IPS DF 19.7 (cell line): ENCODE measurements at regions not wholly inside any gene's neighbourhood (a gene's known extent, or its start where the extent isn't known, plus 50 kb on each side); places are given as distances from the start of the nearest gene placed in this dataset.
"Not testable (repeated sequence)": the region's sequence is repeated elsewhere in the genome, so short reads cannot be mapped to it uniquely, and the experiment has no call there.

Source experiments
- DNase-seq: peaks from one replicate; pipeline ENCODE4 v3.0.0-alpha.2; 2013; ENCODE audit warnings: low read depth, low spot score

- DNase-seq, result no peak
Observed at GRCh38 chr5:167255926-167256325, 1035.5 kb upstream of the WWC1 start.

GRCh38 chr5:167259806-167260205 lies 1031.6 kb upstream of the WWC1 start:
- no peak for DNase-seq

- peak; percentile 33 for DNase-seq
Observed at GRCh38 chr5:167261309-167262100, 1029.9 kb upstream of the WWC1 start.

DNA sequence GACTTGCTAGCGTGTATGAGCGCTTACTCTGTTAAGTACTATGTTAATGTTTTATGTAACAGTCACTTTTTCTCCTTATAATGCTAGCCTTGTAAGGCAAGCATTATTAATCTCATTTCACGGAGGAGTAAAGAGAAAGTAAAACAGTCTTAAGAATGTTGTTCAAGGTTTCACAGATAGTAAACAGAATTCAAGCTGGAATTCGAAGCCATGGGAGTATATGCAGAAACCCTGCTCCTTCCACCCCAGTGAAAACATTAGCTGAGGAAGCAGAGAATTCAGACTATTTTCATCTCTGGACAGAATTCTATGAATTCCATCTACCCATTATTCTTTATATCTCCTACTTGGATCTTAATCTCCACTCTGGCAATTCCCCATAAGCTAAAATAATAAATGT lies 1028.3 kb upstream of the WWC1 start:
- no peak for DNase-seq

GRCh38 chr5:167264348-167264747 lies 1027.1 kb upstream of the WWC1 start:
- DNase-seq, result no peak

DNA sequence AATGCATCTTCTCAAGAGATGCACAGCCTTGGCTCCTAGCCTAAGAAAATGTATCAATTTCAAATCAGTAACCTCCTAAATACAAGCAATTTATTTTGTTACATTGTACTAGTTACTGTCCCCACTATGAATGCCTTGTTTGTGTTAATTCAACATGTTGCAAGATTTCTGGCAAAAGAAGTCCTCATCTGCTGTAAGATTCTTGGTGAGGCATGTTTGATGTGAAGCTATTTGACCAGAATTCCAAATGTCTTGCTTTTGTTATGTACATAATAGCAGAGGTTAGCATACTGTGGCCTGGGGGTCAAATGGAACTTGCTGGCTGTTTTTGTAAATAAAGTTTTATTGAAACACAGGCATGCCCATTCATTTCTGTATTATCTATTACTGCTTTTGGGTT lies 1023.1 kb upstream of the WWC1 start:
- DNase-seq, result no peak

- no peak for DNase-seq
Observed at GRCh38 chr5:167269146-167269545, 1022.3 kb upstream of the WWC1 start.

- no peak for DNase-seq
Observed at GRCh38 chr5:167271081-167271480, 1020.4 kb upstream of the WWC1 start.

- DNase-seq, result no peak
Observed at GRCh38 chr5:167271511-167271910, 1019.9 kb upstream of the WWC1 start.

DNA sequence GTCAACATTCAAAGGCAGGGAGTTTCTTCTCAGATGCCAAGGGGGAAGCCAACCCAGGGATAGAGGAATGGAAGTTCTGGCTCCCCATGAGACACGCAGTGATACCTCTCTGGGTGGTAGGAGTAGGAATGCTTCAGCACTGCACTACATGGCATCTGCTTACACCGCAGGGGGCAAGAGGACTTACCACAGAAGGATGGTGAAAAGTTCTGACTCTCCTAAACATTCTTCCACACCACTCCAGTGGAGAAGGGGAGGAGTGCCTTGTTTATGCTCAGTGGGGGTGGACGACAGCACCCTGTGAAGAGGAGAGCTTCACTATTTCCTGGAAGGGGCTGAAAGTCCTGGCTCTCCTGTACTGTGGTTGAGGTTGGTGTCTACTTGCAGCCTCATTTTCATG lies 1011.3 kb upstream of the WWC1 start:
- no peak for DNase-seq

GRCh38 chr5:167281925-167282324 lies 1009.5 kb upstream of the WWC1 start:
- DNase-seq, result no peak

- DNase-seq, result no peak
Observed at GRCh38 chr5:167283691-167284090, 1007.8 kb upstream of the WWC1 start.

DNA sequence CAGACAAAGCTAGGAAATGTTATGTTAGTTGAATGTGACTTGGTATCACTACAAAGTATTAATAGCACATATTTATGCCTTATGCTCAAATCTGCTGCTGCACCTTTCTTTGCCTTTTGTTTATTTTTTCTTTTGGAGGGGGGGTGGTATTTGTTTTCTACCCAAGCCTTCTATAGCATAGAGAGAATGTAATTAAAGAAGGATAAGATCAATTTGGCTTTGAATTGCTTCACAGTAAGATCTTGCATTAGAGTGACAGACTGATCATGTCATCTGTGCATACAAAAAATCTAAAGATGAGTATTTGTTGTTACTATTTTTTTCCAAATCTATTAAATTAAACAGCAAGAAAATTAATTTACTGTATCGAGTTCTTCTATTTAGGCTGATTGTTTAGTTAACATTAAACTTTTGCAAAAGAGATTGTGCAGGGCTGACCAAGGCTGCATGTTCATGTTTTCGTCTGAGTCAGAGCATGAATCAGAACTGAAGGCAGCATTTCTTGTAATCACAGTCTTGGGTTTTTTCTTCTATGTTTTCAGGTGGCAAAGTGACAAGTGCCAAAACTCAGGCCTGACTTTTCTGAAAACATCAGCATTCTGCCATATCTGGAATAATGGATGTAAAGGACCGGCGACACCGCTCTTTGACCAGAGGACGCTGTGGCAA lies 1007.1 kb upstream of the WWC1 start:
- no peak for DNase-seq

DNA sequence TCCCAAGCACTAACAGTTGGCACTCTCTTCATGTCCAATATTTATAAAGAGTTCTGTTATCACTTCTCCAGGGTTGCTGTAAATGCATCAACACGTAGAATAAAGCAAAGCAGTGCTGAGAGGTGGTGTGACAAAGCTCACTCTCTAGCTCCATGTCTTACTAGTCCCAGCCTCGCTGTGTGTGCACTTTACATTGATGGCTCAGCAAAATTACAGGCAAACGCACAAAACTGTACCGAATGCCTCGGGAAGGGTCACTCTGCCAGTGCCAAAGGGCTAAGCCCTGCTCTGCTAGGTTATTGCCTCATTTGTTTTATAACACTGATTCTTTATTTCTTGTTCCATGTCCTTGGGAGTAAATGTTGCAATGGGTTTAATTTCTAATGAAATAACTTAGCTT lies 1005.9 kb upstream of the WWC1 start:
- no peak for DNase-seq

DNA sequence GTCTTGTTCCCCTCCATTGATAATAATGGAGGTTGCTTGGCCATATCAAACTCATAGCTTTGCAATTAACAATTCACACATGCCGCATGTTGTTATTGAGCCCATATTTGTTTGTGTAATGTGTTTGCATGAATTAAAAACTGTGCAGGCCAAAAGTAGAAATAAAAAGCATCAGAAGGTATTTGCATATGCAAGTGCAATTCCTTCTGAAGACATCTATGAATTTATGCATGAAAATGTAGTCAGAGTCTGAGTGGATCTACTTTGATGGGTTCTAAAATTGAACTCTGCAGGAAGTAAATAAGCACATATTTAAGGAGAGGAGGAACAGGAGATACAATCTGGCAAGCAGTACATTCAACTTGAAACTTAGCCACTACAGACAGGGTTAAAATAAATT lies 1004.6 kb upstream of the WWC1 start:
- DNase-seq, result no peak

DNA sequence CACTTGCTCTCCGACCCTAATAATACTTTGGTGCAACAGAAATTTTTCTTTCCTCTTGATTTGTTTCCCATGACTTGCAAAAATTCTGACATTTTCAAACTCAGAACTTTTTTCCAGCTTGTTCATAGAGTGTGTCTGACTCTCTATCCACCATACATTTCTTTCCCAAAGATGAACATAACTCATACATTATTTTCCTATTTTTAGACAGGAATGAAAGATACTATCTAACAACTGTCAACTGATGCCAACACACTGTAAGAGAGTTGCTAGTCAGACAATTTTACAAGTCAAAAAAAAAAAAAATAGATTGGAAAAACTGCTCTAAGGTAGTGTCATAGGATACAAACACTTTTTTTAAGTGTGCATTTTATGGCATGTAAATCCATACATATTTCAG lies 1001.0 kb upstream of the WWC1 start:
- no peak for DNase-seq

- DNase-seq, result peak; percentile 74
Observed at GRCh38 chr5:167294882-167295680, 996.4 kb upstream of the WWC1 start.

DNA sequence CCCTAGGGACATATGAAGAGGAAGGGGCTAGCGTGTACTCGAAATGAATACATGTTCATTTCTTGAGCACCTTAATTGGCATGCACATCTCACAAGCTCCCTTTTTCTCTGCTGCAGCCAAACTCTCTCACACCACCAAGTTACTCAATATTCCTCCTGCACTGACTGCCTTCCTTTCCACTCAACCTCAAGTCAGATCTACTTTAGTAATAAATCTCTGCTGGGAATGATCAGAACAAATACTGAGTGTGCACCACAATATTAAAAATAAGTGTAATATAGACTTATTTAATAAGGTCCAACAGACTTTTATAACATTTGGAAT lies 995.8 kb upstream of the WWC1 start:
- no peak for DNase-seq

DNA sequence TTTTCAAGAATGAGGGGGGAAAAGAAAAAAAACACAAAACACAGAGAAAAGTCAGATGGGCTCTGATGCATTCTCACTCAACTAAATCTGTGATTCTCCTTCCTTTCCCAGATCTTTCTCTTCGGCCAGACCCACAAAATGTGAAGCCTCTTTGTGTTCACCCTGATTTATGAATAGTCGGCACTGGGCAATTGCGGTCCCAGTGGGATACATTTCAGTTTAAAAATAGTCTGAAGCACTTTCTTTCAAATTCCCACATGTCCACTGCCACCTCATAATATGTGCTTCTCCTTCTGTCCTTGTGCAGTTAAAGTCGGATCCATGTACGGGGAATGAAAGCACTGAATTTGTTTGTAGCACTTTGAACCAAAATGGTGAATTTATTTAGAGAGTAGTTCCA lies 995.4 kb upstream of the WWC1 start:
- DNase-seq, result no peak

GRCh38 chr5:167296661-167297060 lies 994.8 kb upstream of the WWC1 start:
- DNase-seq, result no peak

GRCh38 chr5:167299861-167300260 lies 991.6 kb upstream of the WWC1 start:
- not testable (repeated sequence) for DNase-seq

DNA sequence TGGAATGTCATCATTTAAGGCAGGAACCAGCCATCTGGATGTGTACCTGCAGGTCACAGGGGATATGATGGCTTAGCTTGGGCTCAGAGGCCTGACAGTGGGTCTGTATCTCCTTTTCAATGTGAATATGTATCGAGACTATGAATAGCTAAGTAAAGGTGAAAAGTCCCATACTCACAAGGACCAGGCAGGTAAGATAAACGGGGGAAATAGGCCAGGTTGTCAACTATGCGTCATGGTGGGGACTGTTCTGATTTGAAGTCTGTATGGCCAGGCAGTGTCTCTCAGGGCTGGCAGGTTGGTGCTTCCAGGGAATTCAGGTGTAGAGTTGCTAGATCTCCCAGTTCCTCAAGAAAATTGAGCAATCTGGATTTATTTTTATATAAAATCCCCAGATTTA lies 987.9 kb upstream of the WWC1 start:
- DNase-seq, result peak; percentile 61
